Thoracic aorta (tissue), 2 donors: ENCODE measurements at regions not wholly inside any gene's neighbourhood (a gene's known extent, or its start where the extent isn't known, plus 50 kb on each side); places are given as distances from the start of the nearest gene placed in this dataset.

ENCODE experiments used
- ATAC-seq: fragments of 150-250 bp; one replicate; pipeline ENCODE4 v1.8.0; 2017; ENCODE audit warnings: low read depth; ENCODE audit not compliant: insufficient number of reproducible peaks, low FRiP score
- DNase-seq: peaks from one replicate; pipeline ENCODE4 v3.0.0-alpha.2; 2020; ENCODE audit warnings: low spot score
- H3K27ac ChIP-seq, 2 donors: fragments of 200-600 bp; sonication (generic); 1 replicate in 1 of 2; 2 replicates in 1 of 2; pipeline ENCODE4 v1.5.1; 2016; ENCODE audit warnings: mild to moderate bottlenecking in 2 of 2, moderate library complexity in 2 of 2
- H3K27me3 ChIP-seq: fragments of 200-600 bp; sonication (generic); replicated peaks from 2 replicates; pipeline ENCODE4 v1.6.0; 2016; ENCODE audit warnings: mild to moderate bottlenecking; ENCODE audit not compliant: insufficient read depth
- H3K36me3 ChIP-seq: fragments of 200-600 bp; sonication (generic); one replicate; pipeline ENCODE4 v1.5.1; 2016
- H3K4me1 ChIP-seq, 2 donors: fragments of 200-600 bp; sonication (generic); 1 replicate in 1 of 2; 2 replicates in 1 of 2; pipeline versions ENCODE4 v1.5.1 to v1.6.0; 2016; ENCODE audit warnings: low read depth in 2 of 2, mild to moderate bottlenecking in 1 of 2; ENCODE audit not compliant: control insufficient read depth in 1 of 2
- H3K4me3 ChIP-seq: fragments of 200-600 bp; sonication (generic); 2 replicates; pipeline ENCODE4 v1.5.1; 2016; ENCODE audit warnings: mild to moderate bottlenecking
- H3K9me3 ChIP-seq: fragments of 200-600 bp; sonication (generic); 2 replicates; pipeline ENCODE4 v1.5.1; 2016
- TF ChIP-seq, protein P1 (sequence below): fragments of 200-600 bp; sonication (generic); IDR thresholded peaks from one replicate; pipeline ENCODE4 v1.5.1; 2019; ENCODE audit warnings: antibody characterized with exemption

DNA sequence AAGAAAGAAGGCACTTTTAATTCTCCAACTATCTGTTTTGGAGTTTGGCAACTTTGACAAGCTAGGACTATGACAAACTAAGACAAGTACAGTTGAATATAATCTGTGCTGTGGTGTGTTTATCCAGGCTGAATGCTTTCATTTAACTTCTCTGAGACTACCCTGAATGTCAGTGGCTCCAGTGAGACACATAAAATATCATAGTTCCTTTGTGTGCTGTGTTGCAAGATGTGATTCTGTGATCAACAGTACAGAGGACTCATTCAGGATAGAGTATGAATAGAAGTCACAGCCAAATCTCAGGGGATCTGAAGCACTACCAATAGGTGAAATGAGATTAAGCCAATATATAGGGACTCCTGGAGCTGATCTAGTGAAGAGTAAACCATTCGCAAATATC is 876.9 kb upstream of the FBXO33 start:
- TF ChIP-seq, protein P1, sequence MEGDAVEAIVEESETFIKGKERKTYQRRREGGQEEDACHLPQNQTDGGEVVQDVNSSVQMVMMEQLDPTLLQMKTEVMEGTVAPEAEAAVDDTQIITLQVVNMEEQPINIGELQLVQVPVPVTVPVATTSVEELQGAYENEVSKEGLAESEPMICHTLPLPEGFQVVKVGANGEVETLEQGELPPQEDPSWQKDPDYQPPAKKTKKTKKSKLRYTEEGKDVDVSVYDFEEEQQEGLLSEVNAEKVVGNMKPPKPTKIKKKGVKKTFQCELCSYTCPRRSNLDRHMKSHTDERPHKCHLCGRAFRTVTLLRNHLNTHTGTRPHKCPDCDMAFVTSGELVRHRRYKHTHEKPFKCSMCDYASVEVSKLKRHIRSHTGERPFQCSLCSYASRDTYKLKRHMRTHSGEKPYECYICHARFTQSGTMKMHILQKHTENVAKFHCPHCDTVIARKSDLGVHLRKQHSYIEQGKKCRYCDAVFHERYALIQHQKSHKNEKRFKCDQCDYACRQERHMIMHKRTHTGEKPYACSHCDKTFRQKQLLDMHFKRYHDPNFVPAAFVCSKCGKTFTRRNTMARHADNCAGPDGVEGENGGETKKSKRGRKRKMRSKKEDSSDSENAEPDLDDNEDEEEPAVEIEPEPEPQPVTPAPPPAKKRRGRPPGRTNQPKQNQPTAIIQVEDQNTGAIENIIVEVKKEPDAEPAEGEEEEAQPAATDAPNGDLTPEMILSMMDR, result no peak
- Histone ChIP-seq H3K36me3 (no peaks in the 10 kb centered on the region), H3K27me3 (no peaks in the 10 kb centered on the region), H3K4me3 (no peak overlapping the region), H3K27ac (no peak overlapping the region), H3K9me3 (no peaks in the 10 kb centered on the region), H3K4me1 (no peaks in the 10 kb centered on the region)
- no peak for DNase-seq
- ATAC-seq, result no peak

DNA sequence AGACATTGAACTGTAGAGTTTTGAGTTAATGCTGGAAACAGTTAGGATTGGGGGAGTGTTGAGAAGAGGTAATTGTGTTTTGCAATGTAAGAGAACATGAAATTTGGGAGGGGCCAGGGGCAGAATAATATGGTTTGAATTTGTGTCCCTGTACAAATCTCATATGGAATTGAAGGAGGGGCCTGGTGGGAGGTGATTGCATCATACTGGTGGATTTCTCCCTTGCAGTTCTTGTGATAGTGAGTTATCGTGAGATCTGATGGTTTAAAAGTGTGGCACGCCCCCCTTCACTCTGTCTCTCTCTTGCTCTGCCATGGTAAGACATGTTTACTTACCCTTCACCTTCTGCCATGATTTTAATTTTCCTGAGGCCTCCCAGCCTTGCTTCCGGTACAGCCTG is 876.0 kb upstream of the FBXO33 start:
- TF ChIP-seq, protein P1, result no peak
- DNase-seq, result no peak

DNA sequence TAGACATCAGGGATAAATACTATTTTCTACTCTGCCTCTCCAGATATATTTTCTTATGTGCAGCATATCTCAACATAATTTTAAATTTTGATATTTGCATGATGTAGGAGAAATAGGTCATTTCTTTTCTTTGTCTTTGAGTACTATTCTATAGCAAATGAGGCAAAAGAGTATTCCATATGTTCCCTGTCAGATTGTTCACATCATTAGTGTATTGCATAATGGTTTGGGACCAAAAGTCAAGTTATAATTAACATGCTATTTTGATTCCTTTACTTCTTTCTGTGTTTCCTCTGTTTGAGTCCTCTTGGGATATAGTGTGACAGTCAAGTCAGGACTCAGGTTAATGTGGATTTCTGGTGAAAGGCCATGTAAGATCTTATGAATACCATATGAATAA is 864.6 kb upstream of the FBXO33 start:
- no peak for ATAC-seq
- no peaks in the 10 kb centered on the region for H3K4me1 ChIP-seq
- DNase-seq, result no peak
- no peaks in the 10 kb centered on the region for H3K27me3 ChIP-seq
- H3K36me3 ChIP-seq, result no peaks in the 10 kb centered on the region
- H3K4me3 ChIP-seq, result no peak overlapping the region
- TF ChIP-seq, protein P1, result no peak
- no peak overlapping the region for H3K27ac ChIP-seq
- H3K9me3 ChIP-seq, result no peaks in the 10 kb centered on the region

More for the DNA sequence above, 876.0 kb upstream of the FBXO33 start:
- no peak overlapping the region for H3K4me3 ChIP-seq
- H3K4me1 ChIP-seq, result no peaks in the 10 kb centered on the region
- no peaks in the 10 kb centered on the region for H3K36me3 ChIP-seq
- no peak overlapping the region for H3K27ac ChIP-seq
- H3K27me3 ChIP-seq, result no peaks in the 10 kb centered on the region
- ATAC-seq, result no peak
- no peaks in the 10 kb centered on the region for H3K9me3 ChIP-seq

DNA sequence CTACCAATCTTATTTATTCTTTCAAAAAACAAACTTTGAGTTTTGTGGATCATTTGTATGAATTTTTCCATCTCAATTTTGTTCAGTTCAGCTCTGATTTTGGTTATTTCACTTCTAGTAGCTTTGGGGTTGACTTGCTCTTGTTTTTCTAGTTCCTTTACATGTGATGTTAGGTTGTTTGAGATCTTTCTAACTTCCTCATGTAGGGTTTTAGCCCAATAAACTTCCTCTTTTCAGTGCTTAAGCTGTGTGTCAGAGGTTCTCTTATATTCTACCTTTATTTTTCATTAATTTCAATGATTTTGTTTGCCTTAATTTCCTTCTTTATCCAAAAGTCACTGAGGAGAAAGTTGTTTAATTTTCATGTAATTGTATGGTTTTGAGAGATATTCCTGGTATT is 860.4 kb upstream of the FBXO33 start:
- H3K36me3 ChIP-seq, result no peaks in the 10 kb centered on the region
- H3K9me3 ChIP-seq, result no peaks in the 10 kb centered on the region
- no peak overlapping the region for H3K27ac ChIP-seq
- DNase-seq (no peak), ATAC-seq (no peak)
- TF ChIP-seq, protein P1, result no peak
- H3K27me3 ChIP-seq, result no peaks in the 10 kb centered on the region
- H3K4me1 ChIP-seq, result no peaks in the 10 kb centered on the region
- no peak overlapping the region for H3K4me3 ChIP-seq

DNA sequence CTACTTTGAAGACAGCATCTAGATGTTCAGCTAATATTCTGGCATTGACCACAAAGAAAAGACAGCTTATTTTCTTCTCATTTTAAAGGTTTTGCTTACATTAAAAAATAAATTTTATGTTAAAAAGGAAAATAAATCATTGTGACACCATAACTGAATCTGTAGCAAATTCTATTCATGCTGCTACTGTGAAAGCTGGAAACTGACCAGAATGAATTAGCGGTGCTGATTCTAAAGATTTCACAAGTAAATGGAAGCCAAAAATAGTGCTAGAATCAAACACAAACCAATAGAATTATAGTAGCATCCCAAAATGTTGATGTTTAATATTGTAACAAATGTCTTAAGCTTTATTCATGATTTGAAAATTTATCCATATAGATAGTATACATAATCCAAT is 850.0 kb upstream of the FBXO33 start:
- DNase-seq (no peak), ATAC-seq (no peak)
- Histone ChIP-seq H3K27ac (no peak overlapping the region), H3K4me3 (no peak overlapping the region), H3K4me1 (no peaks in the 10 kb centered on the region), H3K36me3 (no peaks in the 10 kb centered on the region), H3K27me3 (no peaks in the 10 kb centered on the region), H3K9me3 (no peaks in the 10 kb centered on the region)
- TF ChIP-seq, protein P1, result no peak
